GM23338 (cell line): ENCODE measurements at regions not wholly inside any gene's neighbourhood (a gene's known extent, or its start where the extent isn't known, plus 50 kb on each side); places are given as distances from the start of the nearest gene placed in this dataset.

Experiments
- ATAC-seq: fragments of 200-7000 bp; cut with Tn5 transposase; 3 replicates; pipeline ENCODE4 v1.9.1; 2020
- DNase-seq: peaks from one replicate; pipeline ENCODE4 v3.0.0-alpha.2; 2015; ENCODE audit warnings: low spot score
- H2AFZ ChIP-seq: fragments of 200-600 bp; sonication (generic); 2 replicates; pipeline ENCODE4 v1.8.0; 2016; ENCODE audit warnings: antibody characterized with exemption, mild to moderate bottlenecking, moderate library complexity
- H3F3A ChIP-seq: fragments of 200-600 bp; sonication (generic); replicated peaks from 2 replicates; pipeline ENCODE4 v1.8.0; 2017; ENCODE audit warnings: antibody characterized with exemption, mixed run types, low read depth
- H3K27ac ChIP-seq: fragments of 200-600 bp; sonication (generic); 2 replicates; pipeline ENCODE4 v1.6.1; 2016; ENCODE audit warnings: low read depth
- H3K27me3 ChIP-seq: fragments of 200-600 bp; sonication (generic); 2 replicates; pipeline ENCODE4 v1.8.0; 2016; ENCODE audit warnings: mild to moderate bottlenecking, mixed run types, moderate library complexity; ENCODE audit not compliant: insufficient read depth
- H3K36me3 ChIP-seq: fragments of 200-600 bp; sonication (generic); 2 replicates; pipeline ENCODE4 v1.8.0; 2016; ENCODE audit warnings: mild to moderate bottlenecking; ENCODE audit not compliant: insufficient read depth
- H3K4me1 ChIP-seq: fragments of 200-600 bp; sonication (generic); 2 replicates; pipeline ENCODE4 v1.8.0; 2016; ENCODE audit warnings: mild to moderate bottlenecking, moderate library complexity; ENCODE audit not compliant: insufficient read depth
- H3K4me2 ChIP-seq: fragments of 200-600 bp; sonication (generic); 2 replicates; pipeline ENCODE4 v1.7.1; 2017; ENCODE audit warnings: mixed run types
- H3K4me3 ChIP-seq: fragments of 200-600 bp; sonication (generic); 2 replicates; pipeline ENCODE4 v1.6.1; 2016; ENCODE audit warnings: mixed run types
- H3K79me2 ChIP-seq: fragments of 200-600 bp; sonication (generic); replicated peaks from 2 replicates; pipeline ENCODE4 v1.8.0; 2017; ENCODE audit warnings: mild to moderate bottlenecking; ENCODE audit not compliant: insufficient read depth
- H3K9me2 ChIP-seq: fragments of 200-600 bp; sonication (generic); 2 replicates; pipeline ENCODE4 v1.8.0; 2017; ENCODE audit not compliant: insufficient read depth
- H4K20me1 ChIP-seq: fragments of 200-600 bp; sonication (generic); replicated peaks from 2 replicates; pipeline ENCODE4 v1.8.0; 2017; ENCODE audit warnings: mild to moderate bottlenecking; ENCODE audit not compliant: insufficient read depth
- H3K27ac Mint-ChIP-seq: 2 replicates; pipeline ENCODE4 v1.8.0; 2020; ENCODE audit warnings: inconsistent platforms, mild to moderate bottlenecking, moderate library complexity, mixed read lengths
- H3K27me3 Mint-ChIP-seq: 3 replicates; pipeline ENCODE4 v1.8.0; 2022; ENCODE audit warnings: low read depth, mild to moderate bottlenecking, moderate library complexity, mixed read lengths, inconsistent platforms; ENCODE audit not compliant: insufficient read depth, poor library complexity
- H3K36me3 Mint-ChIP-seq: 3 replicates; pipeline ENCODE4 v1.8.0; 2021; ENCODE audit warnings: low read depth, mild to moderate bottlenecking, inconsistent platforms, moderate library complexity, mixed read lengths
- H3K4me1 Mint-ChIP-seq: 3 replicates; pipeline ENCODE4 v1.8.0; 2020; ENCODE audit warnings: mild to moderate bottlenecking, inconsistent platforms, mixed read lengths
- H3K4me3 Mint-ChIP-seq: 3 replicates; pipeline ENCODE4 v1.8.0; 2021; ENCODE audit warnings: moderate library complexity, mild to moderate bottlenecking, inconsistent platforms, mixed read lengths
- H3K9me3 Mint-ChIP-seq: 3 replicates; pipeline ENCODE4 v1.8.0; 2020; ENCODE audit warnings: moderate library complexity, mild to moderate bottlenecking, inconsistent platforms, mixed read lengths
- CREB1 ChIP-seq: fragments of 250-450 bp; sonication (Bioruptor Pico); IDR thresholded peaks from 2 replicates; pipeline ENCODE4 v1.5.0; 2020; ENCODE audit warnings: low read depth, mild to moderate bottlenecking, moderate library complexity
- EZH2 ChIP-seq: fragments of 200-600 bp; sonication (generic); IDR thresholded peaks from one replicate; pipeline ENCODE4 v1.8.0; 2017; ENCODE audit warnings: antibody characterized with exemption, mild to moderate bottlenecking, low read depth; ENCODE audit not compliant: unreplicated experiment
- EZH2phosphoT487 ChIP-seq: fragments of 200-600 bp; sonication (generic); IDR thresholded peaks from one replicate; pipeline ENCODE4 v1.8.1; 2018; ENCODE audit warnings: antibody characterized with exemption; ENCODE audit not compliant: unreplicated experiment
- JUNB ChIP-seq: IDR thresholded peaks from one replicate; pipeline ENCODE4 v1.6.1; 2016; ENCODE audit warnings: antibody characterized with exemption; ENCODE audit not compliant: unreplicated experiment
- NANOG ChIP-seq: IDR thresholded peaks from 2 replicates; pipeline ENCODE4 v1.6.1; 2016; ENCODE audit warnings: antibody characterized with exemption, borderline replicate concordance
- POLR2AphosphoS5 ChIP-seq: IDR thresholded peaks from 2 replicates; pipeline ENCODE4 v1.6.1; 2016; ENCODE audit warnings: antibody characterized with exemption, low read depth
- STAT1 ChIP-seq: IDR thresholded peaks from one replicate; pipeline ENCODE4 v1.6.1; 2016; ENCODE audit warnings: antibody characterized with exemption; ENCODE audit not compliant: unreplicated experiment
- ZNF114 ChIP-seq: fragments of 250-450 bp; sonication (Bioruptor Pico); IDR thresholded peaks from 2 replicates; pipeline ENCODE4 v1.5.0; 2020; ENCODE audit warnings: mild to moderate bottlenecking, moderate library complexity
- ZNF331 ChIP-seq: fragments of 250-450 bp; sonication (Bioruptor Pico); IDR thresholded peaks from 2 replicates; pipeline ENCODE4 v1.5.0; 2020; ENCODE audit warnings: low read depth, mild to moderate bottlenecking, moderate library complexity
- TF ChIP-seq, protein P1 (sequence below): fragments of 250-450 bp; sonication (Bioruptor Pico); IDR thresholded peaks from 2 replicates; pipeline ENCODE4 v1.5.0; 2020; ENCODE audit warnings: mild to moderate bottlenecking, moderate library complexity
- TF ChIP-seq, protein P2 (sequence below), 2 experiments: fragments of 200-600 bp in 1 of 2; sonication (generic) in 1 of 2; conservative IDR thresholded peaks; 2 replicates each; pipeline versions ENCODE4 v1.5.1 to v1.6.1; 2016 to 2017; ENCODE audit warnings: antibody characterized with exemption in 2 of 2, low read depth in 2 of 2, mild to moderate bottlenecking in 2 of 2, moderate library complexity in 1 of 2
- TF ChIP-seq, protein P3 (sequence below): IDR thresholded peaks from one replicate; pipeline ENCODE4 v1.6.1; 2018; ENCODE audit warnings: antibody characterized with exemption; ENCODE audit not compliant: unreplicated experiment
- TF ChIP-seq, protein P4 (sequence below): IDR thresholded peaks from 2 replicates; pipeline ENCODE4 v1.6.1; 2016; ENCODE audit warnings: antibody characterized with exemption

DNA sequence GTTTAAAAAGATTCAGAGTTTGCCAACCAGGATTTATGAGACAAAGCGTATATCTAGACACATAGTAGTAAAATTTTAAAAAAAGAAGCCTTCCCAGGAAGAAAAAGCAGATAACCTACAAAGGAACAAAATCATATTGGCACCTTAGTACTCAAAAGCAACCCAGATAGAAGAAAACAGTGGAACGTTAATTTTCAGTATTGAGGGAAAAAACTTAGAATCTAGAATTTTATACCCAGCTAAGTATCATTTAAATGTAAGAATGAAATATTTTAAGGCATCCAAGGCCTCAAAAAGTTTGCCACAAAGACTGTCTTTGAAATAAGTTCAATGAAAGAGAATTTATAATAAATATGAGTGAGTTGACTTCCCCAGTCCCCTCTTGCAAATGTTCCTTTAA, 96.5 kb upstream of the EOLA2 start:
- Mint-ChIP-seq H3K4me3 (no peak overlapping the region), H3K27ac (no peak overlapping the region), H3K27me3 (no peaks in the 10 kb centered on the region), H3K4me1 (peaks cover 2% of the 10 kb centered on the region; the same call in 1 of the 3 replicates), H3K36me3 (no peaks in the 10 kb centered on the region), H3K9me3 (no peaks in the 10 kb centered on the region; the same call in 2 of the 3 replicates)
- no peak for TF ChIP-seq JUNB
- TF ChIP-seq, protein P1, sequence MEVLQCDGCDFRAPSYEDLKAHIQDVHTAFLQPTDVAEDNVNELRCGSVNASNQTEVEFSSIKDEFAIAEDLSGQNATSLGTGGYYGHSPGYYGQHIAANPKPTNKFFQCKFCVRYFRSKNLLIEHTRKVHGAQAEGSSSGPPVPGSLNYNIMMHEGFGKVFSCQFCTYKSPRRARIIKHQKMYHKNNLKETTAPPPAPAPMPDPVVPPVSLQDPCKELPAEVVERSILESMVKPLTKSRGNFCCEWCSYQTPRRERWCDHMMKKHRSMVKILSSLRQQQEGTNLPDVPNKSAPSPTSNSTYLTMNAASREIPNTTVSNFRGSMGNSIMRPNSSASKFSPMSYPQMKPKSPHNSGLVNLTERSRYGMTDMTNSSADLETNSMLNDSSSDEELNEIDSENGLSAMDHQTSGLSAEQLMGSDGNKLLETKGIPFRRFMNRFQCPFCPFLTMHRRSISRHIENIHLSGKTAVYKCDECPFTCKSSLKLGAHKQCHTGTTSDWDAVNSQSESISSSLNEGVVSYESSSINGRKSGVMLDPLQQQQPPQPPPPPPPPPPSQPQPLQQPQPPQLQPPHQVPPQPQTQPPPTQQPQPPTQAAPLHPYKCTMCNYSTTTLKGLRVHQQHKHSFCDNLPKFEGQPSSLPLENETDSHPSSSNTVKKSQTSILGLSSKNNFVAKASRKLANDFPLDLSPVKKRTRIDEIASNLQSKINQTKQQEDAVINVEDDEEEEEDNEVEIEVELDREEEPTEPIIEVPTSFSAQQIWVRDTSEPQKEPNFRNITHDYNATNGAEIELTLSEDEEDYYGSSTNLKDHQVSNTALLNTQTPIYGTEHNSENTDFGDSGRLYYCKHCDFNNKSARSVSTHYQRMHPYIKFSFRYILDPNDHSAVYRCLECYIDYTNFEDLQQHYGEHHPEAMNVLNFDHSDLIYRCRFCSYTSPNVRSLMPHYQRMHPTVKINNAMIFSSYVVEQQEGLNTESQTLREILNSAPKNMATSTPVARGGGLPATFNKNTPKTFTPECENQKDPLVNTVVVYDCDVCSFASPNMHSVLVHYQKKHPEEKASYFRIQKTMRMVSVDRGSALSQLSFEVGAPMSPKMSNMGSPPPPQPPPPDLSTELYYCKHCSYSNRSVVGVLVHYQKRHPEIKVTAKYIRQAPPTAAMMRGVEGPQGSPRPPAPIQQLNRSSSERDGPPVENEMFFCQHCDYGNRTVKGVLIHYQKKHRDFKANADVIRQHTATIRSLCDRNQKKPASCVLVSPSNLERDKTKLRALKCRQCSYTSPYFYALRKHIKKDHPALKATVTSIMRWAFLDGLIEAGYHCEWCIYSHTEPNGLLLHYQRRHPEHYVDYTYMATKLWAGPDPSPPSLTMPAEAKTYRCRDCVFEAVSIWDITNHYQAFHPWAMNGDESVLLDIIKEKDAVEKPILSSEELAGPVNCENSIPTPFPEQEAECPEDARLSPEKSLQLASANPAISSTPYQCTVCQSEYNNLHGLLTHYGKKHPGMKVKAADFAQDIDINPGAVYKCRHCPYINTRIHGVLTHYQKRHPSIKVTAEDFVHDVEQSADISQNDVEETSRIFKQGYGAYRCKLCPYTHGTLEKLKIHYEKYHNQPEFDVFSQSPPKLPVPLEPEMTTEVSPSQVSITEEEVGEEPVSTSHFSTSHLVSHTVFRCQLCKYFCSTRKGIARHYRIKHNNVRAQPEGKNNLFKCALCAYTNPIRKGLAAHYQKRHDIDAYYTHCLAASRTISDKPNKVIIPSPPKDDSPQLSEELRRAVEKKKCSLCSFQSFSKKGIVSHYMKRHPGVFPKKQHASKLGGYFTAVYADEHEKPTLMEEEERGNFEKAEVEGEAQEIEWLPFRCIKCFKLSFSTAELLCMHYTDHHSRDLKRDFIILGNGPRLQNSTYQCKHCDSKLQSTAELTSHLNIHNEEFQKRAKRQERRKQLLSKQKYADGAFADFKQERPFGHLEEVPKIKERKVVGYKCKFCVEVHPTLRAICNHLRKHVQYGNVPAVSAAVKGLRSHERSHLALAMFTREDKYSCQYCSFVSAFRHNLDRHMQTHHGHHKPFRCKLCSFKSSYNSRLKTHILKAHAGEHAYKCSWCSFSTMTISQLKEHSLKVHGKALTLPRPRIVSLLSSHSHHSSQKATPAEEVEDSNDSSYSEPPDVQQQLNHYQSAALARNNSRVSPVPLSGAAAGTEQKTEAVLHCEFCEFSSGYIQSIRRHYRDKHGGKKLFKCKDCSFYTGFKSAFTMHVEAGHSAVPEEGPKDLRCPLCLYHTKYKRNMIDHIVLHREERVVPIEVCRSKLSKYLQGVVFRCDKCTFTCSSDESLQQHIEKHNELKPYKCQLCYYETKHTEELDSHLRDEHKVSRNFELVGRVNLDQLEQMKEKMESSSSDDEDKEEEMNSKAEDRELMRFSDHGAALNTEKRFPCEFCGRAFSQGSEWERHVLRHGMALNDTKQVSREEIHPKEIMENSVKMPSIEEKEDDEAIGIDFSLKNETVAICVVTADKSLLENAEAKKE (CRISPR knock-in tag), result no peak
- no peak for TF ChIP-seq POLR2AphosphoS5
- TF ChIP-seq ZNF114 (CRISPR knock-in tag), result no peak
- TF ChIP-seq, protein P2, sequence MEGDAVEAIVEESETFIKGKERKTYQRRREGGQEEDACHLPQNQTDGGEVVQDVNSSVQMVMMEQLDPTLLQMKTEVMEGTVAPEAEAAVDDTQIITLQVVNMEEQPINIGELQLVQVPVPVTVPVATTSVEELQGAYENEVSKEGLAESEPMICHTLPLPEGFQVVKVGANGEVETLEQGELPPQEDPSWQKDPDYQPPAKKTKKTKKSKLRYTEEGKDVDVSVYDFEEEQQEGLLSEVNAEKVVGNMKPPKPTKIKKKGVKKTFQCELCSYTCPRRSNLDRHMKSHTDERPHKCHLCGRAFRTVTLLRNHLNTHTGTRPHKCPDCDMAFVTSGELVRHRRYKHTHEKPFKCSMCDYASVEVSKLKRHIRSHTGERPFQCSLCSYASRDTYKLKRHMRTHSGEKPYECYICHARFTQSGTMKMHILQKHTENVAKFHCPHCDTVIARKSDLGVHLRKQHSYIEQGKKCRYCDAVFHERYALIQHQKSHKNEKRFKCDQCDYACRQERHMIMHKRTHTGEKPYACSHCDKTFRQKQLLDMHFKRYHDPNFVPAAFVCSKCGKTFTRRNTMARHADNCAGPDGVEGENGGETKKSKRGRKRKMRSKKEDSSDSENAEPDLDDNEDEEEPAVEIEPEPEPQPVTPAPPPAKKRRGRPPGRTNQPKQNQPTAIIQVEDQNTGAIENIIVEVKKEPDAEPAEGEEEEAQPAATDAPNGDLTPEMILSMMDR (conservative IDR thresholded peaks at IDR 0.05; ENCODE audit: low read depth in 2 of 2), result no peak
- TF ChIP-seq, protein P3, sequence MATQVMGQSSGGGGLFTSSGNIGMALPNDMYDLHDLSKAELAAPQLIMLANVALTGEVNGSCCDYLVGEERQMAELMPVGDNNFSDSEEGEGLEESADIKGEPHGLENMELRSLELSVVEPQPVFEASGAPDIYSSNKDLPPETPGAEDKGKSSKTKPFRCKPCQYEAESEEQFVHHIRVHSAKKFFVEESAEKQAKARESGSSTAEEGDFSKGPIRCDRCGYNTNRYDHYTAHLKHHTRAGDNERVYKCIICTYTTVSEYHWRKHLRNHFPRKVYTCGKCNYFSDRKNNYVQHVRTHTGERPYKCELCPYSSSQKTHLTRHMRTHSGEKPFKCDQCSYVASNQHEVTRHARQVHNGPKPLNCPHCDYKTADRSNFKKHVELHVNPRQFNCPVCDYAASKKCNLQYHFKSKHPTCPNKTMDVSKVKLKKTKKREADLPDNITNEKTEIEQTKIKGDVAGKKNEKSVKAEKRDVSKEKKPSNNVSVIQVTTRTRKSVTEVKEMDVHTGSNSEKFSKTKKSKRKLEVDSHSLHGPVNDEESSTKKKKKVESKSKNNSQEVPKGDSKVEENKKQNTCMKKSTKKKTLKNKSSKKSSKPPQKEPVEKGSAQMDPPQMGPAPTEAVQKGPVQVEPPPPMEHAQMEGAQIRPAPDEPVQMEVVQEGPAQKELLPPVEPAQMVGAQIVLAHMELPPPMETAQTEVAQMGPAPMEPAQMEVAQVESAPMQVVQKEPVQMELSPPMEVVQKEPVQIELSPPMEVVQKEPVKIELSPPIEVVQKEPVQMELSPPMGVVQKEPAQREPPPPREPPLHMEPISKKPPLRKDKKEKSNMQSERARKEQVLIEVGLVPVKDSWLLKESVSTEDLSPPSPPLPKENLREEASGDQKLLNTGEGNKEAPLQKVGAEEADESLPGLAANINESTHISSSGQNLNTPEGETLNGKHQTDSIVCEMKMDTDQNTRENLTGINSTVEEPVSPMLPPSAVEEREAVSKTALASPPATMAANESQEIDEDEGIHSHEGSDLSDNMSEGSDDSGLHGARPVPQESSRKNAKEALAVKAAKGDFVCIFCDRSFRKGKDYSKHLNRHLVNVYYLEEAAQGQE, result no peak
- TF ChIP-seq NANOG, result no peak
- no peak for TF ChIP-seq STAT1
- TF ChIP-seq ZNF331 (CRISPR knock-in tag), result no peak
- TF ChIP-seq CREB1 (CRISPR knock-in tag), result no peak
- TF ChIP-seq EZH2, result no peak
- no peak for TF ChIP-seq EZH2phosphoT487
- TF ChIP-seq, protein P4, sequence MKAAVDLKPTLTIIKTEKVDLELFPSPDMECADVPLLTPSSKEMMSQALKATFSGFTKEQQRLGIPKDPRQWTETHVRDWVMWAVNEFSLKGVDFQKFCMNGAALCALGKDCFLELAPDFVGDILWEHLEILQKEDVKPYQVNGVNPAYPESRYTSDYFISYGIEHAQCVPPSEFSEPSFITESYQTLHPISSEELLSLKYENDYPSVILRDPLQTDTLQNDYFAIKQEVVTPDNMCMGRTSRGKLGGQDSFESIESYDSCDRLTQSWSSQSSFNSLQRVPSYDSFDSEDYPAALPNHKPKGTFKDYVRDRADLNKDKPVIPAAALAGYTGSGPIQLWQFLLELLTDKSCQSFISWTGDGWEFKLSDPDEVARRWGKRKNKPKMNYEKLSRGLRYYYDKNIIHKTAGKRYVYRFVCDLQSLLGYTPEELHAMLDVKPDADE, result no peak
- Histone ChIP-seq H3K79me2 (no peaks in the 10 kb centered on the region), H3K27ac (no peak overlapping the region), H3K36me3 (no peaks in the 10 kb centered on the region), H3K9me2 (no peaks in the 10 kb centered on the region), H3K4me2 (no peak overlapping the region), H2AFZ (no peak overlapping the region), H3K4me1 (no peaks in the 10 kb centered on the region), H3K27me3 (no peaks in the 10 kb centered on the region), H3F3A (no peaks in the 10 kb centered on the region), H3K4me3 (no peak overlapping the region), H4K20me1 (no peaks in the 10 kb centered on the region)
- ATAC-seq, result no peak
- no peak for DNase-seq
